HG03354 (cell line): ENCODE measurements at regions not wholly inside any gene's neighbourhood (a gene's known extent, or its start where the extent isn't known, plus 50 kb on each side); places are given as distances from the start of the nearest gene placed in this dataset.
"Not testable (repeated sequence)": the region's sequence is repeated elsewhere in the genome, so short reads cannot be mapped to it uniquely, and the experiment has no call there.

Experiments used
- ATAC-seq: cut with Tn5 transposase; IDR thresholded peaks from one replicate; pipeline ENCODE4 v1.9.1; 2021; ENCODE audit warnings: mild to moderate bottlenecking; ENCODE audit not compliant: unreplicated experiment, poor library complexity, severe bottlenecking

DNA sequence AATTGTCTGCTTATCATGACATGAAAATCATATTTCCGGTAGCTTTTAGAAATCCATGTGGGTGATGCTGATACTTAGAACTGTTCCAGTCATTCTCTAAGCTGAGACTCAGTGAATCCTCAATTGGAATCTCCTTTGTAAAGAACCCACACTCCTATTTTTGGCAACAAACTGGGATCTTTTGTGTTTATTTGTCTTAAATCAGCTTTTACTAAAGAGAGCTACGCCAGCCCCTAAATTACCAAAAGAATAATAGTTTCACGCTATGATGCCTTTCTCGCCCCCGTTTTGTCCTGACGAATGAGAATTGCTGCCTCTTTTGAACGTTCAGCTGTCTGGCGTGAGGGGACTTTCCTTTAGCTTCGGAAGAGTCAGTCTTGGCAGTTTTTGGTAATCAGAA, 195.9 kb downstream of the SHOX start:
- no peak for ATAC-seq

GRCh38 chrX:825991-826390, 195.4 kb downstream of the SHOX start:
- ATAC-seq, result no peak

DNA sequence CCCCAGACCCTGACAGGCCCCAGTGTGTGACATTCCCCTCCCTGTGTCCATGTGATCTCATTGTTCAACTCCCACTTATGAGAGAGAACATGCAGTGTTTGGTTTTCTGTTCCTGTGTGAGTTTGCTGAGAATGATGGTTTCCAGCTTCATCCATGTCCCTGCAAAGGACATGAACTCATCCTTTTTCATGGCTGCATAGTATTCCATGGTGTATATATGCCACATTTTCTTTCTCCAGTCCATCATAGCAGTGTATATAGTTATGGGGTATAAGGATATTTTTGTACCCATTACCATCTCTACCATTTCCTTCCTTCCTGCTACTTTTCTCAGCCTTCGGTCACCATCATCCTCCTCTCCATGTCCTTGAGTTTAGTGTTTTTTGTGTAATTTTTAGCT, 192.5 kb downstream of the SHOX start:
- not testable (repeated sequence) for ATAC-seq

DNA sequence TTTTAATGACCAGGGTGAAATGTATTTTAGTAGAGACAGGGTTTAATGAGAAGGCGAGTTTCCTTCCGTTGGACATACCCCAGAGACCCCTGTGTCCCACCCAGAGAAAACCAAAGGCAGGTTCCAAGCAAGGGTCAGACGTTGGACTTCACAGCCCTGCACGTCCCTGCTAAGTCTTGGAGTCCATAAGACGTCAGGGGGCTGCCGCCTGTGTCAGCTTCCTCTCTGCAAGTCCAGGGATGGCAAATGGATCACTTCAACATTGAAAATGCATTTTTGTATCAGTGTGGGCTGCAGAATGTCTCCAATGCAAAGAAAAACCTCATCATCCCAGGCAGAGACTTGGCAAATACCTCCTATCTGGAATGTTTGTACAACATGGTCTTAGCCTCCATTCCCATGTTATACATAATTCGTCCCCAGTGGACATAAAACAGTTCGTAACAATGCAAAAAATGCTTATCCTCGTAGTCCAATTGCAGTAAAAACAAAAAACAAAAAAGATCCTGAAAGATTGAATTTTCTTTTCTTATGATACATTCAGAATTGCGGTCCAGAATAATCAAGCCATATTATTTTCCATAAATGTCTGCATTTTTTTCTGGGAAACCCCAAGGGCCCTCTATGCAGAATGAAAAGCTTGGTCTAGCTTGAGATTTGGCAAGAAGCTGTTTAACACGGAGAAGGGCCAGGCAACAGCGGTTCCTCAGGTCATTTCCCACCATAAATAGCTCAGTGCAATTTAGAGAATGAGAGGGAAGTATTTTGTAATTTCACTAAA, 190.9 kb downstream of the SHOX start:
- ATAC-seq, result no peak

- ATAC-seq, result no peak
These were observed 189.1 kb downstream of the SHOX start for GRCh38 chrX:819684-820083.

DNA sequence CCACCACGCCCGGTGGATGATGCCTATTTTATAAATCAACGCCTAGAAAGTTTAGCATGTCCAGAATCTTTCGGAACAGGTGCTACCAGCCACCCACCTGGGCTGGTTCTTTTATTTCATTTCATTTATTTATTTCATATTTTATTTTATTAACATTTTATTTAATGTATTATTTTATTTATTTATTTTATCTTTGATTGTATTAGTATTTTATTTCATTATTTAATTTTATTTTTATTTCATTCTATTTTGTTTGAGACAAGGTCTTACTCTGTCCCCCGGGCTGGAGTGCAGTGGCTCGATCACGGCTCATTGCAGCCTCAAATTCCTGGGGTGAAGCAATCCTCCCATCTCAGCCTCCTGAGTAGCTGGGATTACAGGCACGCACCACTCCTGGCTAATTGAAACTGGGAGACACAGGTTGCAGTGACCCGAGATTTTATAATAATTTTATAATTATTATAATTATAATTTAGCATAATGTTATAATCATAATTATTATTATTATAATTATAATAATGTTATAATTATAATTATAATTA, 187.2 kb downstream of the SHOX start:
- no peak for ATAC-seq

- ATAC-seq, result not testable (repeated sequence)
These were observed 186.6 kb downstream of the SHOX start for GRCh38 chrX:817147-817546.

DNA sequence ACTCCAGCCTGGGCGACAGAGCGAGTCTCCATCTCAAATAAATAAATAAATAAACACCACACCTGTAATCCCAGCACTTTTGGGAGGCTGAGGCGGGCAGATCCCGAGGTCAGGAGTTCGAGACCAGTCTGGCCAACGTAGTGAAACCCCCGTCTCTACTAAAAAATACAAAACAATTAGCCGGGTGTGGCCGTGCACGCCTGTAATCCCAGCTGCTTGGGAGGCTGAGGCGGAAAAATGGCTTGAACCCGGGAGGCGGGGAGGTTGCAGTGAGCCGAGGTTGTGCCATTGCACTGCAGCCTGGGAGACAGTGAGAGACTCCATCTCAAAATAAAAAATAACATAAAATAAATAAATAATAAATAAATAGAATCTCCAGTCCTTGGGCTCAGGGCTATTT, 185.8 kb downstream of the SHOX start:
- ATAC-seq, result no peak

DNA sequence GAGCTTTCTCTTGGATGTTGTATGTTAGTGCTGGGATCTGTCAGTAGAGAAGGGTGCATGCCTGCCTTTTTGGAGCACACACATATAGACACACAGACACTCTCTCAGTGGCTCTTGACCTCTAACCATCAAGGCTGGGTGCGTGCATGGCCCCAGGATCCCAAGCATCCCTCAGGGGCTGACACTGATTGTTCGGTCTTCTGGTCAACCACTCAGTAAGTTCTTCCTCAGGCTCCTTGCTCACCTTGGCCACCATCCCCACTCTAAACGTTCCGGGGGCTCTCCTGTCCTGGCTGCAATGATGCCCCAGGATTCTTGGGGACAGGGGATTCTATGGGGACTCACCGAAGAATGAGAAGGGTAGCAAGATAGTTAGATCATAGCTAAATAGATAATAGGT, 179.6 kb downstream of the SHOX start:
- no peak for ATAC-seq

- ATAC-seq, result no peak
These were observed 178.5 kb downstream of the SHOX start for GRCh38 chrX:809081-809480.

- ATAC-seq, result no peak
These were observed 176.0 kb downstream of the SHOX start for GRCh38 chrX:806586-806985.

- ATAC-seq, result no peak
These were observed 175.4 kb downstream of the SHOX start for GRCh38 chrX:805988-806387.

- ATAC-seq, result no peak
These were observed 174.6 kb downstream of the SHOX start for GRCh38 chrX:805103-805670.

GRCh38 chrX:802846-803245, 172.3 kb downstream of the SHOX start:
- ATAC-seq, result no peak

- no peak for ATAC-seq
These were observed 169.2 kb downstream of the SHOX start for GRCh38 chrX:799808-800207.

DNA sequence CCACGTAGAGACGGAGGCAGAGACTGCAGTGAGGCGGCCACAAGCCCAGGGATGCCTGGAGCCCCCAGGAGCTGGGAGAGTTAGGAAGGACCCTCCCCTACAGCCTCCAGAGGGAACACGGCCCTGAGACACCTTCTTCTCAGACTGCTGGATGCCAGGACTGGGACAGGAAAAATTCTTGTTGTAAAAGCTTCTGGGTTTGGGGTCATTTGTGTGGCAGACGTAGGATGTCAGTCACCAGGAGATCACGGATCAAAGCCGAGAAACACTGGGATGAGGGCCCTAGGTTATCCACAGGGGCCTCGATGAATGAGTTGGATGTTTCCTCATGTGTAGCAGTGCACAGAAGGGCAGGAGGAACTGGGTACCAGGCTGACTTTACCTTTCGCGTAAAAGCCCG, 163.7 kb downstream of the SHOX start:
- ATAC-seq, result no peak

DNA sequence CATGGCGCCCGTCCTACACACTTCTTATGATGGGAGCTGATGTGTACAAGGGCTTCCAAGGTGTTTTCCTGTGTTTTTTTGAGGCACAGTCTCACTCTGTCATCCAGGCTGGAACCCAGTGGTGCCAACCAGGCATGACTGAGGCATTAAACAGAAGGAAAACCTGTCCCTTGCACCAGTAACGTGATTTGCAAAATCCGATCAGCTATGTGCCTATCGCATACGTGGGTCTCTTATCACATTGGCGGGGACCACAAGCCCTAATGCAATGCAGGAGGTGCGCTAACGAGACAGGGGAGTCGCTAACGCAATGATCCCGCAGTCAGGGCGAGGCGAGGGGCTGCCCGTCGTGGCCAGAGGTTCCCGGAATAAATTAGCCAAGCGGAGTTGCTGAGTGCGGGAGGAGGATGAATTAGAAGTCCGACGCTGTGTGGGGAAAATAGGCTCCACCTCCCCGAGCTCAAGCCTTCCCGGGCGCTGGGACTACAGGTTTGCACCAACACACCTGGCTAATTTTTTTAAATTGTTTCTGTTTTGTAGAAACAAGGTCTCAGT, 162.7 kb downstream of the SHOX start:
- no peak for ATAC-seq

DNA sequence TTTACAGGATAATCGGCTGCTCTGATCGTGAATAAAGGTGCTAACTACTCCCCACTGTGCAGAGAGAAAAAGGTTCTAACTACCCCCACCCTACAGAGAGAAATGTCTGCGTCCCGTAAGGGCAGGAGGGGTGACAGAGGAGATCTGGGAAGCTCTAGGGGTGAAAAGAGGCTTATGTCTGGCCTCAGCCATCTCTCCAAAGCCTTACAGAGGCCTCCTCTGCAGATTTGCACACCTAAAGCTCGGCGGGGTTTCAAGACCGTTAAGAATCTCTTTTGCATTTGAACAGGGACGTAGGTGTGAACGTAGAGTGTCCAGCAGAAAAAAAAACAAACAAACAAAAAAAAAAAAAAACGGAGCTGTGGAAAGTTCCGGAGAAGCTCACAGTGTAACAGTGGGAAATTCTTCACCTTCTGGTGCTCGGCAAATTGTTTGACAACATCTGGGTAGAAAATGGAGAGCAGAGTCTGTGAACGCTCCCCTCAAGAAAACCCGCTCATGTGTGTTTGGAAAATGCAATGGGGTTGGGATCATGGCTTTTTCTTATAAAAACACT, 161.0 kb downstream of the SHOX start:
- no peak for ATAC-seq

DNA sequence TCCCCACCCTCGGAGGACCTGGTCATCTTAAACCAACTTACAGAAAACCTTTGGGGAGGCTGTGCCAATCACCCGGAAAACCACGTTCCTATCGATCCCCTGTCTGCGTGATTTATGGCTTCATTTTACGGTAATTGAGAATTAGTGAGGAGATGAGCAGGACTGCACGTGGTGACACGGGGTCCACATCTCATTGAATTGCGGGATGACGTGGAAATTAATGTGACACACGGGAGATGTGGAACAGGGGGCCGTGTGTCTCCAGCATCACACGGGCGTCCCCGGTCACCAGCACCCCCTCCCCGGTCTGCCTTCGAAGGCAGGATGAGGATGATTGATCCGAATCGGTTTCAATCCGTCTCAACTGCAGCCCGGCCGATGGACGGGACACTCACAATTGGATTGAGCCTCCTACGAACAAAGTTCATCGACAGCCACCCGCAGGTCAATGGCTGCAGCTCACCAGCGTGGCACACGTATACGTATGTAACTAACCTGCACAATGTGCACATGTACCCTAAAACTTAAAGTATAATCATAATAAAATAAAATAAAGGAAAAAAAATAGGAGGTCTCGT, 160.3 kb downstream of the SHOX start:
- ATAC-seq, result no peak

GRCh38 chrX:790041-790506, 159.5 kb downstream of the SHOX start:
- ATAC-seq, result no peak
